ENCODE measurements at regions not wholly inside any gene's neighbourhood (a gene's known extent, or its start where the extent isn't known, plus 50 kb on each side); places are given as distances from the start of the nearest gene placed in this dataset.
A peak's percentile ranks its signal among the peaks of the same experiment; 100 is the strongest.

DNA sequence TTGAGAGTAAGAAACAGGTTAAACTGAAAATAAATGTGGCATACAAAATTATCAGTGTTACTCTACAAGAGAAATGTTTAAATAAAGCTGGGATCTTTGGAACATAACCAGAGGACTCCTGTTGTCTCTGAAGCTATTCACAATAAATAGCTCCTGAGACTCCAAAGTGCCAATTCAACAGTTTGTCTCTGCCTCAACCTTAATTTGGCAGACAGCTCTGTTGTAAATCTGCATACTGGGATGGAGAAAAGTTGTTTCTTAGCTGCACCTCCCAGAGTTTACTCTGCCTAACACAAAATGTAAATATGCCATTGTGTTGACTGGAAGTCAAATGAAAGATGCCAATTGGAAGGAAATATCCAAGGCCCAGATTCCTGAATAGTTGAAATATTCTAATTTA, 238.5 kb upstream of the EPHA4 start:
- H3K36me3 Mint-ChIP-seq (ENCODE audit: insufficient read depth, unreplicated experiment) = no peaks in the 10 kb centered on the region
- H3K4me3 Mint-ChIP-seq (ENCODE audit: unreplicated experiment) = no peak overlapping the region
- H3K4me1 Mint-ChIP-seq (ENCODE audit: low read depth, unreplicated experiment) = peaks cover 6% of the 10 kb centered on the region
- Histone ChIP-seq H3K36me3 (ENCODE audit: control insufficient read depth, insufficient read depth, low read length) (no peaks in the 10 kb centered on the region), H3K4me1 (no peaks in the 10 kb centered on the region), H3K9me3 (no peaks in the 10 kb centered on the region), H3K27me3 (replicated peaks; ENCODE audit: control insufficient read depth, insufficient read depth, low read length) (no peaks in the 10 kb centered on the region), H3K4me3 (ENCODE audit: low read depth, low read length) (no peak overlapping the region)
- no peaks in the 10 kb centered on the region for H3K9me3 Mint-ChIP-seq (ENCODE audit: unreplicated experiment)
- H3K27me3 Mint-ChIP-seq (ENCODE audit: insufficient read depth, unreplicated experiment) = no peaks in the 10 kb centered on the region
- TF ChIP-seq, protein P1, sequence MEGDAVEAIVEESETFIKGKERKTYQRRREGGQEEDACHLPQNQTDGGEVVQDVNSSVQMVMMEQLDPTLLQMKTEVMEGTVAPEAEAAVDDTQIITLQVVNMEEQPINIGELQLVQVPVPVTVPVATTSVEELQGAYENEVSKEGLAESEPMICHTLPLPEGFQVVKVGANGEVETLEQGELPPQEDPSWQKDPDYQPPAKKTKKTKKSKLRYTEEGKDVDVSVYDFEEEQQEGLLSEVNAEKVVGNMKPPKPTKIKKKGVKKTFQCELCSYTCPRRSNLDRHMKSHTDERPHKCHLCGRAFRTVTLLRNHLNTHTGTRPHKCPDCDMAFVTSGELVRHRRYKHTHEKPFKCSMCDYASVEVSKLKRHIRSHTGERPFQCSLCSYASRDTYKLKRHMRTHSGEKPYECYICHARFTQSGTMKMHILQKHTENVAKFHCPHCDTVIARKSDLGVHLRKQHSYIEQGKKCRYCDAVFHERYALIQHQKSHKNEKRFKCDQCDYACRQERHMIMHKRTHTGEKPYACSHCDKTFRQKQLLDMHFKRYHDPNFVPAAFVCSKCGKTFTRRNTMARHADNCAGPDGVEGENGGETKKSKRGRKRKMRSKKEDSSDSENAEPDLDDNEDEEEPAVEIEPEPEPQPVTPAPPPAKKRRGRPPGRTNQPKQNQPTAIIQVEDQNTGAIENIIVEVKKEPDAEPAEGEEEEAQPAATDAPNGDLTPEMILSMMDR (IDR thresholded peaks at IDR 0.05; ENCODE audit: insufficient read depth in 1 of 2, low read depth in 1 of 2, low read length in 1 of 2, severe bottlenecking in 1 of 2, unreplicated experiment in 1 of 2) = no peak
- H3K27ac Mint-ChIP-seq (ENCODE audit: unreplicated experiment) = no peak overlapping the region
- intact Hi-C loops (cut with micrococcal nuclease; ENCODE audit: unreplicated experiment) = no loop called here
- CTCF ChIA-PET = no interaction called here
- BruUV-seq (replicated peaks) = no TSS peak
- DNase-seq = no peak
- POLR2A ChIA-PET = no interaction called here

DNA sequence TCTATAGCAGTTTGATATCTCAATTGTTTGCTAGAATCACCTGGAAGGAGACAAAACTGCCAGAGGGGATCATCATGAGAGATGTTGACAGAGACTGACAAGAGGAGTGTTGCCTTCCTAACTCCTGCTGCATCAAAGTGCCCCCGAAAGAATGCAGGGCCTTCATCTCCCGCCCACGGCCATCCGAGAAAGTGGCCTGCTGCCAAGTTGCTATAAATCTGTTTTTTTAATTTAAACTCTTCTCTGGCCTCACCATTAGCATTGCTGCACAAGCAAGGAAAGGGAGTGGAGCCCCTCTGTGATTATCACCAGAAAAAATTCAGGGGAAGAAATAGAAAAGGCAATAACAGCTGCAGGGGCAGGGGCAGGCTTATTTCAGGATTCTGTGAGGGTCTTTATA, 238.1 kb upstream of the EPHA4 start:
- TF ChIP-seq, protein P1 (IDR thresholded peaks at IDR 0.05; ENCODE audit: insufficient read depth in 1 of 2, low read depth in 1 of 2, low read length in 1 of 2, severe bottlenecking in 1 of 2, unreplicated experiment in 1 of 2) = no peak
- H3K9me3 Mint-ChIP-seq (ENCODE audit: unreplicated experiment) = no peaks in the 10 kb centered on the region
- DNase-seq = no peak
- Histone ChIP-seq H3K4me1 (no peaks in the 10 kb centered on the region), H3K4me3 (ENCODE audit: low read depth, low read length) (no peak overlapping the region), H3K36me3 (ENCODE audit: control insufficient read depth, insufficient read depth, low read length) (no peaks in the 10 kb centered on the region), H3K9me3 (no peaks in the 10 kb centered on the region), H3K27me3 (replicated peaks; ENCODE audit: control insufficient read depth, insufficient read depth, low read length) (no peaks in the 10 kb centered on the region)
- ChIA-PET CTCF (no interaction called here), POLR2A (no interaction called here)
- BruUV-seq (replicated peaks) = no TSS peak
- no peaks in the 10 kb centered on the region for H3K27me3 Mint-ChIP-seq (ENCODE audit: insufficient read depth, unreplicated experiment)
- no peak overlapping the region for H3K4me3 Mint-ChIP-seq (ENCODE audit: unreplicated experiment)
- intact Hi-C loops (cut with micrococcal nuclease; ENCODE audit: unreplicated experiment) = no loop called here
- H3K36me3 Mint-ChIP-seq (ENCODE audit: insufficient read depth, unreplicated experiment) = no peaks in the 10 kb centered on the region
- H3K4me1 Mint-ChIP-seq (ENCODE audit: low read depth, unreplicated experiment) = peaks cover 10% of the 10 kb centered on the region
- no peak overlapping the region for H3K27ac Mint-ChIP-seq (ENCODE audit: unreplicated experiment)

DNA sequence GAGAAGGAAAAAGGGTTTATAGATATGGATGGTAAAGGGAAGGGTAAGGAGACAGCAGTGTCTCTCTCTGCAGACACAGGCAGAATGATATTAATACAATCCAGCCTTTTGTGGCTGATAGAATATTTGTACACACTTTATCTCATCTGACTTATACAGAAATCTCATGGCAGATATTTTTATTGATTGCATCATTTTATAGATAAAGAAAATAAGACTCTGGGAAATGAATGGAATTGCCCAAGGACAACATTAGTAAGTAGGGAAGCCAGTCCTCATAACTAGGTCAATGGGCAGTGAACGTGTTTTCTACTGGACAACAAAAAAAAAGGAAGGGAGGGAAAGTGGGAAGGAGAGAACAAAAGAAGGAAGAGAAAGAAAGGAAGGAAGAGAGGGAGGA, 236.4 kb upstream of the EPHA4 start:
- Mint-ChIP-seq H3K36me3 (ENCODE audit: insufficient read depth, unreplicated experiment) (no peaks in the 10 kb centered on the region), H3K9me3 (ENCODE audit: unreplicated experiment) (no peaks in the 10 kb centered on the region), H3K4me3 (ENCODE audit: unreplicated experiment) (no peak overlapping the region), H3K27me3 (ENCODE audit: insufficient read depth, unreplicated experiment) (no peaks in the 10 kb centered on the region), H3K4me1 (ENCODE audit: low read depth, unreplicated experiment) (peaks cover 14% of the 10 kb centered on the region), H3K27ac (ENCODE audit: unreplicated experiment) (peak overlapping the region; percentile 24)
- ChIA-PET POLR2A (no interaction called here), CTCF (no interaction called here)
- intact Hi-C loops (cut with micrococcal nuclease; ENCODE audit: unreplicated experiment) = no loop called here
- Histone ChIP-seq H3K4me3 (ENCODE audit: low read depth, low read length) (no peak overlapping the region), H3K4me1 (no peaks in the 10 kb centered on the region), H3K36me3 (ENCODE audit: control insufficient read depth, insufficient read depth, low read length) (no peaks in the 10 kb centered on the region), H3K9me3 (no peaks in the 10 kb centered on the region), H3K27me3 (replicated peaks; ENCODE audit: control insufficient read depth, insufficient read depth, low read length) (no peaks in the 10 kb centered on the region)
- no peak for DNase-seq
- BruUV-seq (replicated peaks) = no TSS peak
- TF ChIP-seq, protein P1 (IDR thresholded peaks at IDR 0.05; ENCODE audit: insufficient read depth in 1 of 2, low read depth in 1 of 2, low read length in 1 of 2, severe bottlenecking in 1 of 2, unreplicated experiment in 1 of 2) = no peak
